ENCODE measurements at regions not wholly inside any gene's neighbourhood (a gene's known extent, or its start where the extent isn't known, plus 50 kb on each side); places are given as distances from the start of the nearest gene placed in this dataset.

GRCh38 chr13:50290186-50290585 is 274.9 kb downstream of the KCNRG start:
- TF ChIP-seq POLR2A (IDR thresholded peaks at IDR 0.05) (no peak), CTCF (IDR thresholded peaks at IDR 0.05) (no peak)

Measured in heart left ventricle (tissue), 13 donors.